T47D (cell line): ENCODE measurements at regions not wholly inside any gene's neighbourhood (a gene's known extent, or its start where the extent isn't known, plus 50 kb on each side); places are given as distances from the start of the nearest gene placed in this dataset.

ENCODE experiments used
- DNase-seq, 2 experiments: peaks; one replicate each; pipeline versions ENCODE4 v3.0.0 to v3.0.0-alpha.2; 2011 to 2012; ENCODE audit warnings: low read depth in 1 of 2, low spot score in 1 of 2
- JUND ChIP-seq: IDR thresholded peaks from 2 replicates; pipeline ENCODE4 v1.6.1; 2012; ENCODE audit warnings: low read depth
- in situ Hi-C: cut with HindIII; loops from 2 replicates; pipeline ENCODE4 v1.10.0; 2016; ENCODE audit warnings: low sequenced_read_pairs, low pct_unique_long_range_greater_than_20kb

DNA sequence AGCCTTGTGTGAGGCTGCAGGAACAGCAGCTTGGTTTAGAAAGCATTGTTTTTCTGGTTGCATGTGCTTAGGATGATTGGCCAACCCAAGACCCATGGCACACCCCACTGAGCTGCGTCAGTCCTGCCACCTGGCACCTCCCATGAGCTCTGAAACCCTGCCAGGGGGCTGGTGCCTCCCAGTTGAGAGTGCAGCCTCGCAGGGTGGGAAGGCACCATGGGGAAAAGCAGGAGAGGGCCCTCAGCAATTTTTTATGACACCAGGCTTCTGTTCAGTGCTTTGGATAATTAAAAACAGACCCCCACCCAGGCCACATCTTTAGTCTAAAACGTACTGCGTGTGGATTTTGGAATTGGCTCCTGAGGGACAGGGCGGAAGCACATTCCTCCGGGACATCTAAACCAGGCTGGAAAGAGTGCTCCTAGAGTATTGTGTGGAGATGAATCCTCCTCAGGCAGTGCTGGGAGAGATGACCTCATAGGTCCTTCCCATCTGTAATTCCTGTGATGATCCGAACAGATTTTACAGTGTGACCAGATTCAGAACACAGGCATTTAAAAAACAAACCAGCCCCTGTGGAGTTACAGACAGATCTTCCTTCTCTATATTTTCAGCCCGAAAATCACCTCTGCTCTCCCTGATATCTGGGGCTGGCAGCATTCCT lies 438.3 kb downstream of the ZNF521 start:
- in situ Hi-C loops: no loop called here
- DNase-seq: no peak
- no peak for TF ChIP-seq JUND

GRCh38 chr18:24914171-24914525 lies 437.8 kb downstream of the ZNF521 start:
- in situ Hi-C loops: no loop called here

DNA sequence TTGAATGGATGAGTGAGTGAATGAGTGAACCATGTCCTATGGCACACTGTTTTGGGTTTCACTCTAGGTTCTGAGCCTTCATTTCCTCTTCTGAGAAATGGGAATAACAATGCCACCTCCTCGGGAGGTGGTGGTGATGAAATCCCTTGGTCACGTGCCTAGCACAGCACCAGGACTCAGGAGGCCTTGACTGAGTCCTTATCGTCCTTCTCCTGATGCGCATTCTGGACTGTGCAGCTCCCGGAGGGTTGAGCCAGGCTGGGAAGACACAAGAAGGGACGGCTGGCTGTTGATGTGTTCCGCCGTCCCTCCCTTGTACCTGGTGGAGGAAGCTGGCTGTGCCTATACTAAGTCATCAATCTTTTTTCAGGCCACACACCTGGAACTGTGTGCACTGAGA lies 437.3 kb downstream of the ZNF521 start:
- TF ChIP-seq JUND: no peak
- in situ Hi-C loops: no loop called here
- no peak for DNase-seq

More at GRCh38 chr18:24914171-24914525, 437.8 kb downstream of the ZNF521 start:
- no peak for DNase-seq
- TF ChIP-seq JUND: no peak

DNA sequence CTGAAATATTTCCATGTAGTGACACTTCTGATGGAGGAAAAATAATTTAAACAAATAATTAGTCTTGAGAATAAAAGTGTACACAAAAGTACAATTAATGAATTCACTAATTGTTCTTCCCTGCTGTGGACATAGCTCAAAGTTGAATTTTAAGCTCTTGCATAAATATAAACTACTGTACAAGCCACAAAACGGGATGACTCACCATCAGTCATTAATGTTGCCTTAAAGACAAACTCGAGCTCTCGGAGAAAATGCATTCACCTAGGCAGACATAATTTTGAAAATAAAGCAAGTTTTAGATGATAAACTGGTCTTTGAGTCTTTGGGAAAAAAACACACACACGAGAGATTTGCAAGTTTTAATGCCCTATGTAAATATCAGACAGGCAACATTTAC lies 436.4 kb downstream of the ZNF521 start:
- DNase-seq: no peak
- in situ Hi-C loops: no loop called here
- TF ChIP-seq JUND: no peak

DNA sequence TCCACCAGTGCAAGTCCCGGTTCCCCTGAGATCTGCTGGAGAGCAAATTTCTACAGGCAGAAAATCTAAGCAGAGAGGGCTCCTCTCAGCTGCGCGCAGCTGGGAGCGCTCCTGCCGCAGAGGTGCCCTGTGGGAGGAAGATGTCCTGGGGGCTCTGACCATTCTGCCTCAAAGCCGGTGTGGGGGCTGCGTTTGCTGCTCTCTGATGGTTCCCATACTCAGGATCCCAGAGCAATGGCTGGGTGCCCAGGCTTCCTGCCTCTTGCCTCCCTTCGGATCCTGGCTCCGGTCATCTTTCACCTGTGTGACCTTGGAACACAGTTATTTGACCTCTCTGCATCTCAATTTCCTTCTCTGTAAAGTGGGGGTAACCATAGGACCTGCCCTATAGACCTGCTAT lies 434.2 kb downstream of the ZNF521 start:
- no peak for TF ChIP-seq JUND
- no peak for DNase-seq
- in situ Hi-C loops: no loop called here

DNA sequence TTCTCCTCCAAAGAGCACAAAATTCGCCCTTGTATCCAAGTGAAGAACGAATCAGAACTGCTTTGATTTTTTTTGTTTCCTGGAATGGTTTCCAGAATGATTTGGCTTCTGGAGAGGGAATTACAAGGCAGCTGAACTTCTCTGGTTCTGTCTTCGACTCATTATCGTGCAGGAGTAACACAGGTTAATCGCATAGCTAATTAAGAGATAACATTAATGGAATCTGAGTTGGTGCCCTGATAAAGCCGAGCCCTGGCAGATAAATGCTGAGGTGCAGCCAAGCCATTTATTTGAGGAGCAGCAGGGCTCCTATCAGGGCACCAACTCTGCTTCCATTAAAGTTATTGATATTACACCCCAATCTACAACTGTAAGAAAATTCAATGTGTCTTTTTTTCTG lies 433.7 kb downstream of the ZNF521 start:
- DNase-seq: no peak
- in situ Hi-C loops: no loop called here
- no peak for TF ChIP-seq JUND

DNA sequence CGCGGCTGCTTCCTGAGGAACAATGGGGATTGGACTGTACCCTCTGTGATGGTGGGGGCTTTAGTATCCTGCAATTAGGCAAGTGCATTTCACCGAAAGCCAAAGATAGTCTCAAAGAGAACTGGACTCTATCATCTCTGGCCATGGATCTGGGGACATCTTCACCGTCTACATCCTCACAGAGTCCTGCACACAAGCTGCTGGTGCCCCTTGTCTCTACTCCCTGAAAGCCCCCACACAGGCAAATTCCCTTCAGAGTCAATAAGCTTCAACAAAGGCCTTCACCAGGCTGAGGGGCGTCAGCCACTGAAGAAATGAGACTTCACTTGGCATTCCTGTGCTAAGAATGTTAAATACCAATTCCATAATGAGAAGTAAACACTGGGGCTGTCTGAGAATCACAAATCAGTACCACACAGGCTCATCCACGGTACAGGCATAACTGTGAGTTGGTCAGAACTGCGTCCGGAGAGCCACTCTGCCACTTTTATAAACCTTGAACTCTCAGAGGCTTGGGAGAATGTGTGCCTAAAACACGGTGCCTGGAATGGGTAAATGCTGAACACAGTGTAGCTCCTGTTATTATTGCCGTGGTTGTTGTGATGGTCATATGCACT lies 432.7 kb downstream of the ZNF521 start:
- in situ Hi-C loops: no loop called here
- DNase-seq: no peak
- TF ChIP-seq JUND: no peak

GRCh38 chr18:24922491-24922890 lies 429.5 kb downstream of the ZNF521 start:
- DNase-seq: no peak
- in situ Hi-C loops: no loop called here
- no peak for TF ChIP-seq JUND

- DNase-seq: no peak
- in situ Hi-C loops: no loop called here
- no peak for TF ChIP-seq JUND
Measured at GRCh38 chr18:24923138-24923537, 428.8 kb downstream of the ZNF521 start.

DNA sequence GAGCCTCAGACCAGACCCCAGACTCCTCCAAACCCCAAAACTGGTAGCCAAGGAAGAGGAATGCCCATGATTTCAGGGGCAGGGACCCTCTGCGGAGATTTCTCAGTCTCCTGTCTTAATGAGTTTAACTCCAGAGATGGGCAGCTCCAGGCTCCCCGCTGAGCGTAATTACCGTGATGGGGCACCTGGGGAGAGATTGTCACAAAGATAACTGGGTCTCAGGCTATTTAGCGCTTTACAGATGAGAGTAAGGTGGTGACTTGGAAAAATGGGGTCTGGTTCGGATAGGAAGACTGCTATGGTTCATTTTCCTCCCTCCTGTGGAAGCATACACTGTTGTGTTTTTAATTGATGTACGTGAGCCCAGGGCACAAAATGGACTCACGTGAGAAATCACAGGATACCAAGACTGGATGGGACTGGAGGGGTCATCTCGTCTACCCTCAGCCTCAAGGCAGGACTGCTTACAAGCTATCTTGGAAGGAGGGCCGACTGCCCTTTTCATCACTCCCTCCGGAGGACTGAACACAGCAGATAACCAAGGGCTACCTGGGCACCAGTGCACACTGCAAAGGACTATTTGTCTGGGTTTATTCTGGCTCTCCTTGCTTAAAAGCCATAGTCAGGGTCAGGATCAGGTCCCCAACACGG lies 427.8 kb downstream of the ZNF521 start:
- no peak for DNase-seq
- TF ChIP-seq JUND: no peak
- in situ Hi-C loops: no loop called here

- no peak for TF ChIP-seq JUND
- in situ Hi-C loops: no loop called here
- no peak for DNase-seq
Measured at GRCh38 chr18:24926649-24927048, 425.3 kb downstream of the ZNF521 start.

DNA sequence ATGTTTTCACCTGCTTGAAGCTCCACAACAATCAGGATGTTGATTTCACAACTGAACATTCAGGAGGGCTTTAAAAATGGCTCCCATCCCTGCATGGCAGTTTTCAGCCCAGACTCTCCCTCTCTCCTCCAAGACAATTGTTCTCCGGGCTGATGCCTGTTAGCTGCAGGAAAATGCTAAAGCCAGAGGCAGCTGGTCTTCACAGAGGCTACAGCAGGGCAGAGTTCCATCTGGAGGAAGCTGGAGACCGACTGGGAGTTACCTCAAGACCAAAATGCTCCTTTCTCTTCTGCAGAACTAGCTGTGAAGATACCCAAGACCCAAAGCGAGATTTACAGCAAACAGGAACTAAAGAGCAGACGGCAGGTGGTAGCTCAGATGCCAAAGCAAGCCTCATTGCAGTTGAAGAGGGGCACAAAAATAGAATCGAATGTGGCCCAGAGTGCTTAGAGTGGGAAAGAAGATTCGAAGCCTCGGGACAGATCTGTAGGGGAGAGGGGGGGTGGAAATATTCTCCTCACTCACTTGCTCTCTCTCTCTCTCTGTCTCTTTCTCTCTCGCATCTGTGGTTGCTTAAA lies 423.6 kb downstream of the ZNF521 start:
- no peak for DNase-seq
- TF ChIP-seq JUND: no peak
- in situ Hi-C loops: no loop called here

DNA sequence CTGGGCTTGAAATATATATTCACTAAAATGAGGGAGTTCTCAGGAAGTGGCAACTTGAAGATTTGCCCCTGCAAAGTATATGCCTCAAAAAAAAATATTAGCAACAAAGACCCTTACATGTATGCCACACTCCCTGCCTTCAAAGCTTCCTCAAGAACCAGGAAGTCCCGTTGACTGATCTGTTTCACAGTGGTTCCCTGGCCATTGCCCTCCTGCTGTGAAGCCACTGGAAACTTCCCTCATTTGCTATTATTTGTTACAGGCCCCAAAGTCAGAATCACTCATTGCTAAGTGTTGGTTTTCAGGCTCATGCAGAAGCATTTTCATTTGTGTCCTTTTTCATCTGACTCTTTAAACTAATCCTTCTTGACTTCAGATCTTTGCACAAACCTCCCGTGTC lies 421.5 kb downstream of the ZNF521 start:
- in situ Hi-C loops: no loop called here
- no peak for TF ChIP-seq JUND
- DNase-seq: no peak
